GM11168 (cell line): ENCODE measurements at regions not wholly inside any gene's neighbourhood (a gene's known extent, or its start where the extent isn't known, plus 50 kb on each side); places are given as distances from the start of the nearest gene placed in this dataset.
"Not testable (repeated sequence)": the region's sequence is repeated elsewhere in the genome, so short reads cannot be mapped to it uniquely, and the experiment has no call there.

Source experiments
- in situ Hi-C: fragments of 300-500 bp; cut with MboI; formaldehyde crosslinking; loops from one replicate; pipeline ENCODE4 v1.12.0; 2022; ENCODE audit warnings: low sequenced_read_pairs; ENCODE audit not compliant: unreplicated experiment

GRCh38 chr4:162506253-162506652, 342.5 kb upstream of the FSTL5 start:
- in situ Hi-C loops = loop anchor here (10.0 kb wide), 1 partner anchor 539 kb away; no protein-coding TSS in a partner anchor

GRCh38 chr4:162503868-162504267, 340.1 kb upstream of the FSTL5 start:
- in situ Hi-C loops = loop anchor here (10.0 kb wide), 1 partner anchor 541 kb away; no protein-coding TSS in a partner anchor

GRCh38 chr4:162502109-162502508, 338.3 kb upstream of the FSTL5 start:
- in situ Hi-C loops = loop anchor here (10.0 kb wide), 1 partner anchor 543 kb away; no protein-coding TSS in a partner anchor

- in situ Hi-C loops = no loop called here
Observed at GRCh38 chr4:162499478-162499877, 335.7 kb upstream of the FSTL5 start.

GRCh38 chr4:162498168-162498567, 334.4 kb upstream of the FSTL5 start:
- in situ Hi-C loops = no loop called here

- in situ Hi-C loops = no loop called here
Observed at GRCh38 chr4:162497564-162498167, 333.9 kb upstream of the FSTL5 start.

- in situ Hi-C loops = no loop called here
Observed at GRCh38 chr4:162494935-162495334, 331.1 kb upstream of the FSTL5 start.

GRCh38 chr4:162485486-162485885, 321.7 kb upstream of the FSTL5 start:
- in situ Hi-C loops = no loop called here

- in situ Hi-C loops = no loop called here
Observed at GRCh38 chr4:162475246-162475645, 311.4 kb upstream of the FSTL5 start.

- in situ Hi-C loops = no loop called here
Observed at GRCh38 chr4:162469977-162470376, 306.2 kb upstream of the FSTL5 start.

GRCh38 chr4:162465356-162465755, 301.6 kb upstream of the FSTL5 start:
- in situ Hi-C loops = not testable (repeated sequence)

- in situ Hi-C loops = no loop called here
Observed at GRCh38 chr4:162461952-162462351, 298.2 kb upstream of the FSTL5 start.

- in situ Hi-C loops = no loop called here
Observed at GRCh38 chr4:162458051-162458450, 294.3 kb upstream of the FSTL5 start.

GRCh38 chr4:162457071-162457865, 293.5 kb upstream of the FSTL5 start:
- in situ Hi-C loops = no loop called here

- in situ Hi-C loops = no loop called here
Observed at GRCh38 chr4:162456106-162456505, 292.3 kb upstream of the FSTL5 start.

GRCh38 chr4:162450531-162451035, 286.8 kb upstream of the FSTL5 start:
- in situ Hi-C loops = no loop called here

GRCh38 chr4:162443510-162443909, 279.7 kb upstream of the FSTL5 start:
- in situ Hi-C loops = no loop called here

- in situ Hi-C loops = no loop called here
Observed at GRCh38 chr4:162442128-162442527, 278.3 kb upstream of the FSTL5 start.

- in situ Hi-C loops = no loop called here
Observed at GRCh38 chr4:162422312-162422711, 258.5 kb upstream of the FSTL5 start.

GRCh38 chr4:162410854-162411253, 247.1 kb upstream of the FSTL5 start:
- in situ Hi-C loops = no loop called here

GRCh38 chr4:162409048-162409447, 245.2 kb upstream of the FSTL5 start:
- in situ Hi-C loops = no loop called here
